Stomach (tissue), 4 donors: ENCODE measurements at regions not wholly inside any gene's neighbourhood (a gene's known extent, or its start where the extent isn't known, plus 50 kb on each side); places are given as distances from the start of the nearest gene placed in this dataset.

ENCODE experiments used
- CTCF ChIP-seq, 7 experiments: fragments of 450-650 bp in 4 of 7; fragments of 200-600 bp in 3 of 7; sonication (generic) in 3 of 7; IDR thresholded peaks; one replicate each; pipeline ENCODE4 v1.5.1; 2016 to 2019; ENCODE audit warnings: antibody characterized with exemption in 7 of 7, control low read depth in 2 of 7, mild to moderate bottlenecking in 1 of 7
- POLR2A ChIP-seq, 4 donors: fragments of 450-650 bp; IDR thresholded peaks; one replicate each; pipeline ENCODE4 v1.6.1; 2016; ENCODE audit warnings: antibody characterized with exemption in 4 of 4, control low read depth in 2 of 4, mild to moderate bottlenecking in 1 of 4, moderate library complexity in 1 of 4
- POLR2AphosphoS5 ChIP-seq, 3 donors: sonication (generic); formaldehyde crosslinking; IDR thresholded peaks; one replicate each; pipeline ENCODE4 v1.6.1; 2016; ENCODE audit warnings: antibody characterized with exemption in 3 of 3

DNA sequence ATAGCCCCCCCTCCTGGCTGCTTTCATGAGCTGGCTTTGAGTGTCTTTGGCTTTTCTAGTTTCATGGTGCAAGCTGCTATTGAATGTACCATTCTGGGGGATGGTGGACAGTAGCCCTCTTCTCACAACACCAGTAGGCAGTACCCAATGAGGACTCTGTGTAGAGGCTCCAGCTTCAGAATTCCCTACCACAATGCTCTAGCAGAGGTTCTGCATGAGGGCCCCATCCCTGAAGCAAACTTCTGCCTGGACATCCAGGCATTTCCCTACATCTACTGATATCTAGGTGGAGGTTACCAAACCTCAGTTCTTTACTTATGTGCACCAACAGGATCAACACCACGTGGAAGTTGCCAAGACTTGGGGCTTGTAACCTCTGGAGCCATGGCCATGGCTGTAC, 1742.9 kb downstream of the SI start:
- no peak for TF ChIP-seq CTCF (IDR thresholded peaks at IDR 0.05)
- TF ChIP-seq POLR2AphosphoS5 (IDR thresholded peaks at IDR 0.05), result no peak
- no peak for TF ChIP-seq POLR2A (IDR thresholded peaks at IDR 0.05)
